KG1 (cell line): ENCODE measurements at regions not wholly inside any gene's neighbourhood (a gene's known extent, or its start where the extent isn't known, plus 50 kb on each side); places are given as distances from the start of the nearest gene placed in this dataset.
A peak's percentile ranks its signal among the peaks of the same experiment; 100 is the strongest.

Experiments used
- DNase-seq: peaks from one replicate; lab custom pipeline; 2025; lab: John Stamatoyannopoulos, UW

DNA sequence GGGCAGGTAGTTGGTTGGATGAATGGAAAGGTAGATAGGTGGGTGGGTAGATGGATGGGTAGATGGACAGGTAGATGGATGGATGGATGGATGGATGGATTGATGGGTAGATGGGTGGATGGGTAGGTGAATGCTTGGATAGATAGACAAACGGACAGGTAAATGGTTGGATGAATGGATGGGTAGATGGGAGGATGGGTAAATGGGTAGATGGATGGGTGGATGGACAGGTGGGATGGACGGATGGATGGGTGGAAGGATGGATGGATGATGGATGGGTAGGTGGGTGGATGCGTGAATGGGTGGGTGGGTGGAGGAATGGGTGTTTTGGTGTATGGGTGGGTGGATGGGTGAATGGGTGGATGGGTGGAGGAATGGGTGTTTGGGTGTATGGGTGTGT, 50.1 kb upstream of the ASAP2 start:
- no peak for DNase-seq

DNA sequence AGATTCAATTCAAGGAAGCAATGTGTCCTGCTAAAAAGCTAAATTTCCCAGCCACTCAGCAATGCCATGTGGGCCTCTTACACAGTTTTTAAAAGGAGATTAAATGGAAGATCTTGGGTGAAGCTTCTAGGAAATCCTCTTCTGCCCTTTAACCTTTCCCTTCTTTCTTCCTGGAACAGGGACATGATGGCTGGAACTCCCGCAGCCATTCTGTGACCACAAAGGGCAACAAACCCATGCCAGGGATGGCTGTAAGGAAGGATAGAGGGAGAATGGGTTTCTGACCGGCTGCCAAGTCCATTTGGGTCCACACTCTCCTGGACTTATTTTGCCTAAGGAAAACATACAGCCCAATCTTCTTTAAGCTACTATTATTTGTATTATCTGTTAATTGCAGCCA, 52.6 kb upstream of the ASAP2 start:
- DNase-seq = no peak

DNA sequence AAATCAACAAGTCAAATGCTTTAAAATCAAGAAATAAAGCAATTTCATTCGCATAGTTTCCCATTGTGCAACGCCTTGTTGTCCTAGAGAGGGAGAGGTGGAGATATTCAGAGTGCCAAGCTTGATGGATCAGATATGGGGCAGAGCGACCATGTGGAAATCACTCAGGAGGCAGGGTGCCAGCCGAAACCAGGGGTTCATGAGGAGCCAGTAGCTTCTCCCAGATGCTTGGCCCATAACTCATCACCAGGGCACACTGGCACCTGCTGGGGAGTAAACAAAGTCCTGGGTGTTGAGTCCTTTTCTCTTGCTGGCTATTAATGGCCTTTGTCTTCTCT, 53.0 kb upstream of the ASAP2 start:
- DNase-seq = no peak

DNA sequence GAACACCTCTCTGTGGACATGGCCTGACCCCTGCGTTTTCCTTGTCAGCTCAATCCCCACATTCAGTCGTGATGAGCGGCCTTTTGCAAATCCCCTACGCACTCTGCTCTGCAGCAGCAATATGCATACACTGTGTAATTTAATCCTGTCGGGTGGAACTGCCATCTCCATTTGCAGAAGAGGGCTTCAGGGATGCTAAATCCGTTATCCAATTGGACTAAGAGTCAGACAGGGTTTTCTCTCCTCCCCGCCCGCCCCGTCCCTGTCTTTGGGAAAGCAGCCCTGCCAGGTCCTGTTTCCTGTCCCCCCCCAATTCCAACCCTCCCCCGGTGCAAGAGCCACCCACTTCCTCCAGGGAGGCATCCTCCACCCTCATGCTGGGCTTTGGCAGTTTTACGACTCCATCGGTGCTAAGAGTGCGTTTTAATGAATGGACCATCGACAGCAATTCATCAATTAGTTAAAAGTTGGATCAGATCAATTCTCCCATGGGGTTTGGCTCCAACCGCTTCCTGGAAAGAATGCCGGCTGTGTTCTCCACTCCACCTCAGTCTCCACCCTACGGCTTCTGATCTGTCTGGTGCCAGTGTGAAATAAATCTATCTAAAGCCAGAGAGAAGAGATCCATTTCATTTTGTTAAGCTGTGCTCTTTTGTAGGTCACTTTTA, 53.5 kb upstream of the ASAP2 start:
- DNase-seq = no peak

DNA sequence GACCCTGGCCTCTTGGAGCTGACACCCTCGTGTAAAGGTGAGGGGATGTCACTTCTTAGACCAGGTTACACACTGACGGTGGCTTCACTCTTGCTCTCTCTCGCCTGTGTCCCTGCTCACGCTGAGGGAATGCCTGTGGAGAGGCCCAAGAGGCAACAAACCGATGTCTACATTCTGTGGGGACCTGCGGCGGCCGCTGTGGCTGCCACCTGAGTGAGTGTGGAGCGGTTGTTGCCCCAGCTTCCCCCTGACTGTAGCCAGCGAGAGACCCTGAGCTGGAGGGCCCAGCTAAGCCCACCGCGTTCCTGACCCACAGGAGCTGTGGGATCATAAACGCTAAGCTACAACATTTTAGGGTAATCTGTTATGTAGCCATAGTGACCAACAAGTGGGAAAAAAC, 55.7 kb upstream of the ASAP2 start:
- no peak for DNase-seq

DNA sequence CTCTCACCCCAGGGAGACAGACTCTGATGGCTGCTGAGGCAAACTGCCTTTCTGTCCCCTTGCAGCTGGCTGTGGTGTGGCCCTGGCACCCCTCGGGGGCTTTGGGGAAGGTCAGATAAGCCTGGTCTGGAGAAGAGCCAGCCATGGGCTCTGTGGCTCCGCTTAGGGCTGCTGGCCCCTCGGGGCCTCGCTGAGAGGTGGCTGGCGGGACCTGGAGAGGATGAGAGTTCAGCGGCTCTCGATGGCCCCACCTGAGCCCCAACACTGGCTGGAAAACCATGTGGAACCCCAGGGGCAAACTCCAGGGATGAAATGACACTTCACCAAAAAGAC, 56.1 kb upstream of the ASAP2 start:
- DNase-seq = no peak

DNA sequence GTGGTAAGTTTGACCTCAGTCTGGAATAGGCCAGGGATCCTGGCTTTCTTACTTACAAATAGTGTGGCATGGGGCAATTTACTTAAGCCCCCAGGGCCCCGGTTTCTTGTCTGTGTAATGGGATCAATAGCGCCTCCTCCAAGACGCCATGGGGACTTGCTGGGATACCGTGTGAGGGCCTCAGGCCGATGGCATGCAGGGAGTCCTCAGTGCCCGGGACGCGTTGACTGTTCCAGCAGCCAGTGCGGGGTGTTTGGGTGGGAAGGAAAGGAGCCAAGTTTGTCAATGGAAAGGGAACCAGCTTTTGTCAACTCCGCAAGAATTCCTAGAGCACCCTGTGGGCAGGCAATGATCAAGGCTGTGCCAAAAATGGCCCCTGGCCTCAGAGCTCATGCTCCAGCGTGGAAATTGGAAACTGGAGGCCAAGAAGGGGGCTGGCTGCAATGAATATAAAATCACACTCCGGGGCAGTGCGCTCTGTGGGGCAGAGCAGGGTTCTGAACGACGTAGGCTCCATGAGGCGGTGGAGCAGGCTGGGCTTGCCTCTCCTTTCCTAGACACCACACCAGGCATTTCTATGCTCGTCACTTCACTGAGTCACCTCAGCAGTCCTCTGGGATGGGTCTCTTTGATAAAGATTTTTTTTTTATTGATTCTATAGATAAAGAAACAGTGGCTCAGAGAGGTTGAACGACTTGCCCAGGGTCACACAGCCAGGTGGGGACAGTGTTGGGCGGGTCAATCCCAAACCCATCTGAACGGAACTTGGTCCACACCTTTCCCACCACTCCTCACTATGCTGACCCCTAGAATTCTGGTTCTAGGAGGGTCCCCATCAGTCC, 56.7 kb upstream of the ASAP2 start:
- no peak for DNase-seq

DNA sequence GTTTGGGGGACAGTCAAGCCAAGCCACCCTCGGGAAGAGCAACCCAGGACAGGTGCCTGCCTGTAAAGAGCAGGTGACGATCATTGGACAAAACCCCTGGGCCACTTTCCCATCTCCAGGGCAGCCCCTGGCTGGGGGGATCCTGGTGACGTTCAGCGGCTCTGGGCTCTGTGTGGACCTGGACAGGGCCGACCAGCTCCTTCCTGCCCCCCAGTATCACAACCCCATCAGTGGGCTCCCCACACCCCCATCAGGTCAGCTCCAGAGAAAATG, 57.3 kb upstream of the ASAP2 start:
- no peak for DNase-seq

DNA sequence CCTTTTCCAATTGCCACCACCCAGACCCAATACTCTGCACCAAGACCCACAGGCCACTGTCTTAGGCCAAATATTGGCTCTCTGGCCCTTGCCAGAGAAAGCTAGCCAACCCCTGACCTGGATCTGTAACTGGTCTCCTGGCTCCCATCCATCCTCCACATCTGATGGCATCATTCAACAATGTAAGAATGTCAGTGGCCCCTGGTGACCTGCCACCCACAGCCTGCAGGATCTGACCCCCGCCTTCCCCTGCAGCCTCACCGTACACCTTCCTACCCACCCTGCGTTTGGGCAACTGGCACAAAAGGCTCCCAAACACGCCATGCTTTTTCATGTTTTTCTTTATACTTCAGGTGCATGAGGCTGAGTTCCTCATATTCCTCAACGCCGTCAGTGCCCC, 60.0 kb upstream of the ASAP2 start:
- DNase-seq = no peak

DNA sequence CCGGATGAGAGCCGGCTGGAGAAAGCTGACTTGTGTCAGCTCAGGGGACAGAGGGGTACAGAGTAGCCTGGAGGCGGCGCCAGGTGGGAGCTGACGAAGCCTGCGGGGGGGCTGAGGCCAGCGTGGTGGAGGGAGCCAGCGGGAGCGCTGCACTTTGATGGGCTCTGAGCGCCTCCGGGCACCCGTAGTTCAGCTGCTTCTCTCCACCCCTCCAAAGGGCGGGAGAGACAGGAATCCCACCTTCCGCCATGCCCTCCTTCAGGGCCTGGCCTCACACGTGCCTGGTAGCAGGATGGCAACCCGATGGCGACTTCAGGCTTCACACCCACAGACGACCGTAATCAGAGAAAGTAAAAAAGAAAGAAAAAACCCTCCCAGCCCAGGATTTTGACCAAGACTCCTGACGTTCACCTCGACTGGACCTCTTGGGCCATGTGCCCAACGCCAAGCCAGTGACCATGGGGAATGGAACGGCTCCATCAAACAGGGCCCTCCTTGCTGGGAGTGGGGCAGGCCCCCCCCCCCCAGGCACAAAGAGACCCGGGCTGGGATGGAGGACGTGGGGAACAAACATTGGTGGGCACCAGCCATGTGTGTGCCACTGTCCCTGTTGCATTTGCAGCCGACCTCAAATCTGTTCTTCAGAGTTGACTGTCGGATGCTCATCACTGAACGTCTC, 60.7 kb upstream of the ASAP2 start:
- no peak for DNase-seq

DNA sequence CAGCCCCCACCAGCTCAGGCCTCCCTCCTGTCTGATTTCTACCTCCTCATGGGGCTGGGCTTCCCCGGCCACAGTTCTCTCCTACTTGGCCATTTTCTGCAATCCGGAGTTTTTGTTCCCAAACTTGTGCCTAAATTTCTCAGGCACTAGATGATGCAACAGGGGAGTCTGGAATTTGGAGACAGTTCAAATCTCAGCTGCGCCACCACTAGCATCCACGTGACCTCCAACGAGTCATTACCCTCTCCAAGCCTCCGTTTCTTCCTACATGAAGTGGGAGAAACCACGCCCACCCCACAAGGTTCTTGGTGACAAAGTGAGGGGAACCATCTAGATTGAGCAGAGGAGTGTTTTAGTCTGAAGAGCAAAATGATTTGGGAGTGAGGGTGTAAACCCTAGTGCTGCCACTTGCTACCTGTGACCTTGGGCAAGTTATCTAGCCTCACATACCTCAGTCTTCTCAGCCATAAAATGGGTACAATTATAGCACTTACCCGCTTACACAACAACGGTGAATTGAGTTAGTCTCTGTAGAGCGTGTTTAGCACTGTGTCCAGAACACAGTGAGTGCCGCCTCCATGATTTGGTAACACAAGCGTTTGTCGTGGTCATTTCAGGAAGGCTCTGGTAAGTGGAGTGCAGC, 61.4 kb upstream of the ASAP2 start:
- no peak for DNase-seq

DNA sequence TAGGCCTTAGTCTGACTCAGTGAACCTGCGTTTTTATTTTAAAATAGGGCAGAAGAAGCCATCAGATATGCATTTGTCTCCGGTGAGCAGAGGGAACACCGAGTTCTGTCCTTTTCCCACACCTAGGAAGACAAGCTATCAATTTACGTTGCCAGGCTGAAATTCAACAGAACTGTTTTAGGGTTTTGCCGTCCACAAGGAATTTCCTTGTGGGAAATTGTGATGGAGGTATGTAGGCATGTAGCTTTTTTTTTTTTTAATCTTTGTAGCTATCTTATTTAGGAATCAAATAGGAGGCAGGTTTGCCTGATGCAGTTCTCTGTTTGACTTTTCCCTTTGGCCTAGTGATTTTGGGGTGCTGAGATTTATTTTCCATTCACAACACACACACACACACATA, 62.0 kb upstream of the ASAP2 start:
- no peak for DNase-seq

DNA sequence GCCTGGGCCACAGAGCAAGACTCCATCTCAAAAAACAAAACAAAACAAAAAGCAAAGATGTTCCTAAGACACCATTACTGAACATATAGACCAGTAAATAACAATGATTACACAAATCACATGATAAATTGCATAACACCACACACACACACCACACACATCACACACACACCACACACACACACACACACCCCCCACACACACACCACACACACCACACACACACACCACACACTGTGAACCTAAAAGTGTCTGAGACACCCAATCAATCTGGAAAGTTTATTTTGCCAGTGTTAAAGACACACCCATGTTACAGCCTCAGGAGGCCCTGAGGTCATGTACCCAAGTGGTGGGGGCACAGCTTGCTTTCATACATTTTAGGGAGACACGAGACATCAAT, 62.6 kb upstream of the ASAP2 start:
- DNase-seq = no peak

DNA sequence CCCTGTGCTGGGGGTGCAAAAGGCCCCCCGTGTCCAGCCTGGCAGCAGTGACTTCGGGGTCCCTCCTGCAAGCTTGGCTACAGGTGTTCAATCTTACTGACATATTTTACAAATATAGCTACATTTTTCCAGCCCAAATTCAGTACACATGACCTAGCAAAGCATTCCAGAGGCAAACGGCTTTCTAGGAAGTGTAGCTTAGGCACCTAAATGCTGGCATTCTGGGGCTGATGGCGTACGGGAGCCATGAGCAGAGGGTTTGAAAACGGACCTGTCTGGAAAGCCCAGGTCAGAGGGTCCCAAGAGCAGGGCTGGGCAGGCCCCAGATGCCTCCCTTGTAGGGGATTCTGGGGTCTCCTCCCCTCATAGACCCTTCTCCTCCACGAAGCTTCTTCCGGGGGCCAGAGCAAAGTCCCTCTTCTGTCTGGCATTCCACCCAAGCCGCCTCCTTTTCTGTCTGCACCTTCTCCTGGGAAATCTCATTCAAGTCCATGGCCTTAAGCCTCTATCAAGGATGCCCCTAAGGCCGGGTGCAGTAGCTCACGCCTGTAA, 63.3 kb upstream of the ASAP2 start:
- DNase-seq = no peak

DNA sequence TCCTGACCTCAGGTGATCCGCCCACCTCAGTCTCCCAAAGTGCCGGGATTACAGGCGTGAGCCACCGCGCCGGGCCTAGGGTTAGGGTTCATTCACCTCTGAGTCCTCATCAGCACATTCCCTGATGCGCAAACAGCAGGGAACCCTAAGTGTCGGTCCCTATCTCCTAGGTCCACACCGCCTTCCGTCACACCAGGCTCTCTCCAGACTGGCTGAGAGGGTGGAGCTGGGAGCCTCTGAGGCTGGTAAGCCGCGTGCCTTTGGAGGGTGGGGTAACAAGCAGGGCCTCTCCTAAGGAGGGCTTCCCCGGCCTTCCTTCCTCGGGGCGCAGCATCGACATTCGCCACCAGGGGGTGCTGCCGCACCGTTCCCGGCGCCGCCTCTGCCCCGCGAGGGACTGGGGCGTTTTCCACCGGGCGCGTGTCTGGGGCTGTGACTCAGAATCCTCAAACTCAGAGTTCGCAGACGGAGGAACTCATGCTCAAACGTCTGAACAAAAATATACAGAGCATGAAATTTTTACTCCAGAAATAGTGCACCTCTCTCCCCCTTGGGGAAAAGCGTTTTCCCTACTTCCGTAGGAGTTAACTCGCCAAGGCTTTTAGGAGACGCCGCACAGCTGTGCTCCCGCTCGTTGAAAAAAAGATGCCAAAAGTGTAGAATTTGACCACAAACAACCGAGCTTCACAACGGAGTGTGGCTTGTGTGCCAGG, 63.9 kb upstream of the ASAP2 start:
- DNase-seq = peak; percentile 56

DNA sequence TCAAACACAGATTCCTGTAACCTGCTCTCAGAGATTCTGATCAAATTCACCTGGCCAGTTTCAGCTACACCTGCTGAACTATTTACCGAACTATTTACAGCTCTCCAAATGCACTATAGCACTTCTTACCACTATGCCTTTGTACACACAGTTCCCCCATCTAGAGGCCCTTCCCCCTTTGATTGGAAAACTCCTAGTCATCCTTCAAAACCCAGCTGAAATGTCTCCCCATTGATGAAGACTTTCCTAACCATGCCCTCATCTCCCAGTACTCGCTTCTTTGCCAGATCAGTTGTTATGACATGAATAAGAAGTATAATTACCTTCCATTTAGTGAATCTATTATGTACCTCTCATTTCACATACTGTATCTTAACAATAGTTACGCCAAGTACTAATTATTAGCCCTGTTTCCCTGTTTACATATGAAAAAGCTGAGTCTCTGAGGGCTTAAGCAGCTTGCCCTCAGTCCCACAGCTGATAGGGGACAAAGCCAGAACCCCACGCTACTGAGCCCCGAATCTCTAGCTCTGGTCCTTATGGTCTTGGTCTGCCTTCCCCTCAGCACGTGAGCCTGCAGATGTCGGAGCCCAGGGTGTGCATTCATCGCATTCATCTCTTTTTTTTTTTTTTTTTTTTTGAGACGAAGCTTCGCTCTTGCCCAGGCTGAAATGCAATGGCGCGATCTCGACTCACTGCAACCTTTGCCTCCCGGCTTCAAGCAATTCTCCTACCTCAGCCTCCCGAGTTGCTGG, 64.7 kb upstream of the ASAP2 start:
- DNase-seq = no peak

DNA sequence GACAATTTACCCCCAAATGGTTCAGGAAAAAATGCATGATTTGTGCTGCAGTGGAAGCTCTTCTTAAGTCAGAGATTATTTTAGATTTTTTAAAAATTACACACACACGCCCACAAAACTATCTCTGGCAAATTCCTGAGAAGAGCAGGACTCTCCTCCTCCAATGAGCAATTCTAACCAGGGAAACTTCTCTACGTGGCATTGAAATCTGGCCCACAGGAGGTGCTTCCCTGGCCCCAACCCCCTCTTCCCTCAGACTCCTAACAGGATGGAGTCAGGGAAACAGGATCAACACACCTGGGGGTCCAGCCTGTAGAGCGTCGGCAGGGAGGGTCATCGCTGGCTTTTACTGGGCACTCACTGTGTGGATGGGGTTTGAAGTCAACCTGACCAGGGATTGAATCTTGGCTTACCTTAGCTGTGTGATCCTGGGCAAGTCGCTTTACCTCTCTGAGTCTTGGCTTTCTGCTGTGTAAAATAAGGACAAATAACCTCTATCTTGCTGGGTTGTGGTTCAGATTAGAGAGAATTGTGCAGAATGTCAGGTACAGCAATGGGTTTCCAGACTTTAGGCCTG, 65.4 kb upstream of the ASAP2 start:
- no peak for DNase-seq

DNA sequence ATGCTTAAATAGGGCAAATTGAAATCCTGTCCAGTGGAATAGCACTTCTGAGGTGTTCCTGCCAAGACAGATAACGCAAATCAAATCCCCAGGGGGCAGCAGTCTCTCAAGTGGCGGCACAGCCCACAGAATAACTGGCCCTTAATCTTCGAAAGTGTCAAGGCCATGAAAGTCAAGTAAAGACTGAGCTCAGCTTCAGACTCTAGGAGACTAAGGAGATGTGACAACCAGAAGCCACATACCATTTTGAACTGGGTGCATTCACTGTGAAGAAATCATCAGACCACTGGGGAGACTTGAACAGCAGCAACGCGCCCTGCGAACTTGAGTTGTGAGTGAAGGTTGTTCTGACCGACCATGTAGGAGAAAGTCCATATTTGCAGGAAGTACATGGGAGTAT, 66.0 kb upstream of the ASAP2 start:
- no peak for DNase-seq

DNA sequence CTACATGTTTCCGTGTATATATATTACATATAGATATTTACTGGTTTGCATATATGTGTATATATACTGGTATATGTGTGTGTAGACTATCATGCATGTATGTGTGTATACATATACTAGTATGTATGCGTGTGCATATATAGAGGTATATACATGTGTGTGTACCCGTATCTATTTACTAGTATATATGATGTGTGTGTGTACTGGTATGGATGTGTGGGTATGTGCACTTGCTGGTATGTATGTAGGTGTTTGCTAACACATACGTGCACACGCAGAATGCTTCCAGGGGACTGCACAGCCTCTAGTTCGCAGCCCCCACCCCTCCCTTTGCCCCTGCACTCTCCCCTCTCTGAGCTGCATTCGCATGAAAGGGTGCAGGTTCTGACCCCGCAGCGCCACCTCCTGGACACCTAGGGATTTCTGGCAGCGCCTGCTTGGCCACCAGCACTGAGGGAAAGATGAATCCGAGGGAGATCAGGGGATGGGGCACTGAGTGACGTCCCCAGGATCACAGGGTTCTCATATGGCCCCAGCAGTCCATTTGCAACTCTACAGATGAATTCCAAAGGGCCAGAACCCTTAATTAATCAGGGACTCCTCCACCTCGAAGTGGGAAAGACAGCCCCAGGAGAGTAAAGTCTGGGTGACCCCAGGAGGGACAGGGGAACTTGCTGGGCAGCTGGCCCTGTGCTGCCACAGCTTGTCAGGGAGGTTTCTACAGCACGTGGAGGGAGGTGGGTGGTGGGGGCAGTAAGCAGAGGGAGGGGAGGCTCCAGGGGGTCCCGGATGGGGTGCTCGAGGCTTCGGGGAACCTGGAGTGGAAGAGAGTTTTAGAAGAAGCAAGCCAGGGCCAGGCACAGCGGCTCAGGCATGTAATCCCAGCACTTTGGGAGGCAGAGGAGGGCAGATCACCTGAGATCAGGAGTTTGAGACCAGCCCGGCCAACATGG, 66.8 kb upstream of the ASAP2 start:
- peak; percentile 43 for DNase-seq
